A673 (cell line): ENCODE measurements at regions not wholly inside any gene's neighbourhood (a gene's known extent, or its start where the extent isn't known, plus 50 kb on each side); places are given as distances from the start of the nearest gene placed in this dataset.

Experiments
- EZH2 ChIP-seq: fragments of 200-600 bp; sonication (generic); IDR thresholded peaks from 2 replicates; pipeline ENCODE4 v1.6.1; 2017; ENCODE audit warnings: borderline replicate concordance, low read depth, mild to moderate bottlenecking, mixed read lengths, antibody characterized with exemption, low read length; ENCODE audit not compliant: poor library complexity, severe bottlenecking
- TF ChIP-seq, protein P1 (sequence below): fragments of 300-800, 200-600 bp; sonication (generic); conservative IDR thresholded peaks from 2 replicates; pipeline ENCODE4 v1.5.1; 2017; ENCODE audit warnings: low read depth, mild to moderate bottlenecking, antibody characterized with exemption, low read length, moderate library complexity, mixed read lengths

DNA sequence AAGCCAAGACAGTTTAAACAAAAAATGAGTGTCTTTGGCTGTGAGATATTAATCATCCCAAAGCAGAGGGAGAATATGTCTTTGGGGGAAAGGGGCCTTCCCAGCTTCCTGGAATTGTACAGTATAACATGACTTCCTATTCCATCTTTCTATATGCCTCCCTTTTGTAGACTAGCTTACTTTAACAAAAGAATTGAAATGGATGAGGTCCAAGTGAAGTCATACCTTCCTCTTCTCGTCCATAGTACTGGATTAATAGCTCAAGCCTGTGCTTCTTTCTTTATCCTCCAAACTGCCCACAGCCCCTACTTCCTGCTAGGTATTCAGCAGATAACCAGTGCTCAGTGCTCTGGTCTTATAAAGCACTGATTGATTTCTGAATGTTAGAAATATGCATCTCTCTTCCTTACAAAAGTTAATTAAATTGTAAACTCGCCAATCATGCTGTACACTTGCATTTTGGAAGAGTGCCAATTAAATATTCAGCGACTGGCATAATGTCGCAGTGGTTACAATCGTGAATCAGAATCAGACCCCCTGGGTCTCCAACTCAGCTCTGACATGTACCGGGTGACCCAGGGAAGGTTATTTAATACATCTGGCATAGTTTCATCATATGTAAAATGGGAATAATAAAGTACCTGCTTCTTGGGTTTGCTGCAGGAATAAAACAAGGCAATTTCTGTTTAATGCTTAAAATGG, 325.1 kb downstream of the RND3 start:
- TF ChIP-seq, protein P1, sequence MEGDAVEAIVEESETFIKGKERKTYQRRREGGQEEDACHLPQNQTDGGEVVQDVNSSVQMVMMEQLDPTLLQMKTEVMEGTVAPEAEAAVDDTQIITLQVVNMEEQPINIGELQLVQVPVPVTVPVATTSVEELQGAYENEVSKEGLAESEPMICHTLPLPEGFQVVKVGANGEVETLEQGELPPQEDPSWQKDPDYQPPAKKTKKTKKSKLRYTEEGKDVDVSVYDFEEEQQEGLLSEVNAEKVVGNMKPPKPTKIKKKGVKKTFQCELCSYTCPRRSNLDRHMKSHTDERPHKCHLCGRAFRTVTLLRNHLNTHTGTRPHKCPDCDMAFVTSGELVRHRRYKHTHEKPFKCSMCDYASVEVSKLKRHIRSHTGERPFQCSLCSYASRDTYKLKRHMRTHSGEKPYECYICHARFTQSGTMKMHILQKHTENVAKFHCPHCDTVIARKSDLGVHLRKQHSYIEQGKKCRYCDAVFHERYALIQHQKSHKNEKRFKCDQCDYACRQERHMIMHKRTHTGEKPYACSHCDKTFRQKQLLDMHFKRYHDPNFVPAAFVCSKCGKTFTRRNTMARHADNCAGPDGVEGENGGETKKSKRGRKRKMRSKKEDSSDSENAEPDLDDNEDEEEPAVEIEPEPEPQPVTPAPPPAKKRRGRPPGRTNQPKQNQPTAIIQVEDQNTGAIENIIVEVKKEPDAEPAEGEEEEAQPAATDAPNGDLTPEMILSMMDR = no peak
- TF ChIP-seq EZH2 = no peak
